ENCODE measurements at regions not wholly inside any gene's neighbourhood (a gene's known extent, or its start where the extent isn't known, plus 50 kb on each side); places are given as distances from the start of the nearest gene placed in this dataset.
A peak's percentile ranks its signal among the peaks of the same experiment; 100 is the strongest.

GRCh38 chr10:63862860-63863259, 341.7 kb downstream of the REEP3 start:
- H3K9me3 Mint-ChIP-seq (ENCODE audit: unreplicated experiment), result peaks cover 4% of the 10 kb centered on the region
- peaks cover 11% of the 10 kb centered on the region for H3K4me1 Mint-ChIP-seq (ENCODE audit: low read depth, unreplicated experiment)
- Histone ChIP-seq H3K4me3 (ENCODE audit: low read depth, low read length) (no peak overlapping the region), H3K4me1 (peaks cover 7% of the 10 kb centered on the region; the same call in 1 of the 2 replicates), H3K9me3 (peaks cover 10% of the 10 kb centered on the region), H3K27me3 (replicated peaks; ENCODE audit: control insufficient read depth, insufficient read depth, low read length) (peaks cover 2% of the 10 kb centered on the region), H3K36me3 (ENCODE audit: control insufficient read depth, insufficient read depth, low read length) (no peaks in the 10 kb centered on the region)
- no peaks in the 10 kb centered on the region for H3K36me3 Mint-ChIP-seq (ENCODE audit: insufficient read depth, unreplicated experiment)
- intact Hi-C loops (cut with micrococcal nuclease; ENCODE audit: unreplicated experiment), result no loop called here
- POLR2A ChIA-PET, result no interaction called here
- H3K4me3 Mint-ChIP-seq (ENCODE audit: unreplicated experiment), result no peak overlapping the region
- CTCF ChIA-PET, result no interaction called here
- DNase-seq, result no peak
- H3K27ac Mint-ChIP-seq (ENCODE audit: unreplicated experiment), result no peak overlapping the region
- peaks cover 12% of the 10 kb centered on the region for H3K27me3 Mint-ChIP-seq (ENCODE audit: insufficient read depth, unreplicated experiment)
- TF ChIP-seq CTCF (IDR thresholded peaks at IDR 0.05; ENCODE audit: insufficient read depth in 1 of 2, low read depth in 1 of 2, low read length in 1 of 2, severe bottlenecking in 1 of 2, unreplicated experiment in 1 of 2), result no peak
- no TSS peak for BruUV-seq (replicated peaks)

GRCh38 chr10:63865210-63865609, 344.0 kb downstream of the REEP3 start:
- no TSS peak for BruUV-seq (replicated peaks)
- Mint-ChIP-seq H3K4me1 (ENCODE audit: low read depth, unreplicated experiment) (peaks cover 16% of the 10 kb centered on the region), H3K27ac (ENCODE audit: unreplicated experiment) (no peak overlapping the region)

GRCh38 chr10:63866075-63866746, 345.0 kb downstream of the REEP3 start:
- Histone ChIP-seq H3K36me3 (ENCODE audit: control insufficient read depth, insufficient read depth, low read length) (no peaks in the 10 kb centered on the region), H3K4me3 (ENCODE audit: low read depth, low read length) (no peak overlapping the region), H3K4me1 (peaks cover 7% of the 10 kb centered on the region; the same call in 1 of the 2 replicates), H3K27me3 (replicated peaks; ENCODE audit: control insufficient read depth, insufficient read depth, low read length) (peaks cover 2% of the 10 kb centered on the region), H3K9me3 (no peaks in the 10 kb centered on the region)
- DNase-seq, result peak; percentile 71 to 80
- peak; percentile 87 to 96 for TF ChIP-seq CTCF (IDR thresholded peaks at IDR 0.05; ENCODE audit: insufficient read depth in 1 of 2, low read depth in 1 of 2, low read length in 1 of 2, severe bottlenecking in 1 of 2, unreplicated experiment in 1 of 2)
- H3K4me1 Mint-ChIP-seq (ENCODE audit: low read depth, unreplicated experiment), result peaks cover 16% of the 10 kb centered on the region
- CTCF ChIA-PET, result interaction anchor here (0.7 to 1.9 kb wide), 17 partner anchors 8 to 514 kb away, joined by 3 to 38 read pairs (median 4); no protein-coding TSS in a partner anchor
- H3K27me3 Mint-ChIP-seq (ENCODE audit: insufficient read depth, unreplicated experiment), result peaks cover 17% of the 10 kb centered on the region
- H3K27ac Mint-ChIP-seq (ENCODE audit: unreplicated experiment), result no peak overlapping the region
- intact Hi-C loops (cut with micrococcal nuclease; ENCODE audit: unreplicated experiment), result loop anchor here (1.0 to 2.0 kb wide), 5 partner anchors 21 to 175 kb away; no protein-coding TSS in a partner anchor
- POLR2A ChIA-PET, result no interaction called here
- no peaks in the 10 kb centered on the region for H3K9me3 Mint-ChIP-seq (ENCODE audit: unreplicated experiment)
- H3K4me3 Mint-ChIP-seq (ENCODE audit: unreplicated experiment), result peak overlapping the region; percentile 25
- no peaks in the 10 kb centered on the region for H3K36me3 Mint-ChIP-seq (ENCODE audit: insufficient read depth, unreplicated experiment)
- no TSS peak for BruUV-seq (replicated peaks)

More at GRCh38 chr10:63865210-63865609, 344.0 kb downstream of the REEP3 start:
- Mint-ChIP-seq H3K36me3 (ENCODE audit: insufficient read depth, unreplicated experiment) (no peaks in the 10 kb centered on the region), H3K27me3 (ENCODE audit: insufficient read depth, unreplicated experiment) (peaks cover 17% of the 10 kb centered on the region), H3K4me3 (ENCODE audit: unreplicated experiment) (no peak overlapping the region), H3K9me3 (ENCODE audit: unreplicated experiment) (no peaks in the 10 kb centered on the region)
- Histone ChIP-seq H3K4me3 (ENCODE audit: low read depth, low read length) (no peak overlapping the region), H3K4me1 (peaks cover 7% of the 10 kb centered on the region; the same call in 1 of the 2 replicates), H3K36me3 (ENCODE audit: control insufficient read depth, insufficient read depth, low read length) (no peaks in the 10 kb centered on the region), H3K27me3 (replicated peaks; ENCODE audit: control insufficient read depth, insufficient read depth, low read length) (peaks cover 2% of the 10 kb centered on the region), H3K9me3 (peaks cover 5% of the 10 kb centered on the region)
- ChIA-PET POLR2A (no interaction called here), CTCF (no interaction called here)
- DNase-seq, result no peak
- TF ChIP-seq CTCF (IDR thresholded peaks at IDR 0.05; ENCODE audit: insufficient read depth in 1 of 2, low read depth in 1 of 2, low read length in 1 of 2, severe bottlenecking in 1 of 2, unreplicated experiment in 1 of 2), result peak in 1 of 2 experiments; percentile 36
- intact Hi-C loops (cut with micrococcal nuclease; ENCODE audit: unreplicated experiment), result no loop called here

Measured in Caco-2 (cell line).